ENCODE measurements at regions not wholly inside any gene's neighbourhood (a gene's known extent, or its start where the extent isn't known, plus 50 kb on each side); places are given as distances from the start of the nearest gene placed in this dataset.

GRCh38 chr1:36537991-36538390 lies 55.3 kb upstream of the CSF3R start:
- DNase-seq, result no peak

GRCh38 chr1:36537190-36537768 lies 54.6 kb upstream of the CSF3R start:
- DNase-seq, result no peak

GRCh38 chr1:36536727-36537126 lies 54.0 kb upstream of the CSF3R start:
- no peak for DNase-seq

- DNase-seq, result no peak
These were observed 52.1 kb upstream of the CSF3R start for GRCh38 chr1:36534711-36535412.

- no peak for DNase-seq
These were observed 51.2 kb upstream of the CSF3R start for GRCh38 chr1:36533897-36534296.

GRCh38 chr1:36532810-36533401 lies 50.2 kb upstream of the CSF3R start:
- no peak for DNase-seq

Measured in activated CD4-positive, alpha-beta T cell treated with anti-CD3 and anti-CD28 coated beads for 1 hour (primary cell).